A673 (cell line): ENCODE measurements at regions not wholly inside any gene's neighbourhood (a gene's known extent, or its start where the extent isn't known, plus 50 kb on each side); places are given as distances from the start of the nearest gene placed in this dataset.

Experiments used
- BruUV-seq: library from RNA; stranded (reverse); fragments of 400-500 nt; replicated peaks from 2 replicates; lab custom pipeline; 2021; lab: Mats Ljungman, UMichigan
- CTCF ChIA-PET: fragments of 300-600 bp; sonication (Branson Sonifier 250); formaldehyde crosslinking; loops from one replicate; lab custom pipeline; 2022; ENCODE audit warnings: antibody characterized with exemption; lab: Charles Lee
- POLR2A ChIA-PET: fragments of 300-600 bp; sonication (Branson Sonifier 250); formaldehyde crosslinking; loops from one replicate; lab custom pipeline; 2022; ENCODE audit warnings: antibody characterized with exemption; ENCODE audit not compliant: low non-redundant PET; lab: Charles Lee
- DNase-seq: peaks from one replicate; pipeline ENCODE4 v3.0.0-alpha.2; 2015; ENCODE audit warnings: low spot score
- H3K27ac ChIP-seq: fragments of 200-600 bp; sonication (generic); 2 replicates; pipeline ENCODE4 v1.5.1; 2016; ENCODE audit warnings: mixed run types, low read depth, mild to moderate bottlenecking, mixed read lengths, antibody characterized with exemption, low read length; ENCODE audit not compliant: poor library complexity, severe bottlenecking
- H3K27me3 ChIP-seq: fragments of 200-600 bp; sonication (generic); replicated peaks from 2 replicates; pipeline ENCODE4 v1.6.1; 2017; ENCODE audit warnings: mixed run types, low read depth, mild to moderate bottlenecking, mixed read lengths, antibody characterized with exemption, low read length; ENCODE audit not compliant: insufficient read depth, poor library complexity
- H3K36me3 ChIP-seq: fragments of 200-600 bp; sonication (generic); 2 replicates; pipeline ENCODE4 v1.6.1; 2016; ENCODE audit warnings: mixed run types, mild to moderate bottlenecking, mixed read lengths, antibody characterized with exemption, low read length; ENCODE audit not compliant: insufficient read depth, poor library complexity, severe bottlenecking
- H3K4me1 ChIP-seq: fragments of 200-600 bp; sonication (generic); 2 replicates; pipeline ENCODE4 v1.6.1; 2017; ENCODE audit warnings: mixed run types, mild to moderate bottlenecking, mixed read lengths, antibody characterized with exemption, low read length; ENCODE audit not compliant: insufficient read depth, poor library complexity, severe bottlenecking
- H3K4me3 ChIP-seq: fragments of 200-600 bp; sonication (generic); 2 replicates; pipeline ENCODE4 v1.5.1; 2016; ENCODE audit warnings: low read depth, mixed run types, mild to moderate bottlenecking, mixed read lengths, low read length; ENCODE audit not compliant: poor library complexity, severe bottlenecking
- H3K9me3 ChIP-seq: fragments of 200-600 bp; sonication (generic); 2 replicates; pipeline ENCODE4 v1.6.1; 2016; ENCODE audit warnings: mixed run types, low read depth, mild to moderate bottlenecking, mixed read lengths, antibody characterized with exemption, low read length; ENCODE audit not compliant: poor library complexity, severe bottlenecking
- CTCF ChIP-seq: fragments of 300-800, 200-600 bp; sonication (generic); conservative IDR thresholded peaks from 2 replicates; pipeline ENCODE4 v1.5.1; 2017; ENCODE audit warnings: low read depth, mild to moderate bottlenecking, antibody characterized with exemption, low read length, moderate library complexity, mixed read lengths
- EZH2 ChIP-seq: fragments of 200-600 bp; sonication (generic); IDR thresholded peaks from 2 replicates; pipeline ENCODE4 v1.6.1; 2017; ENCODE audit warnings: borderline replicate concordance, low read depth, mild to moderate bottlenecking, mixed read lengths, antibody characterized with exemption, low read length; ENCODE audit not compliant: poor library complexity, severe bottlenecking
- intact Hi-C: fragments of 100-400 bp; cut with micrococcal nuclease; formaldehyde crosslinking; loops from one replicate; pipeline ENCODE4 v1.10.0; 2022; ENCODE audit not compliant: unreplicated experiment

- Histone ChIP-seq H3K9me3 (no peaks in the 10 kb centered on the region), H3K27me3 (no peaks in the 10 kb centered on the region), H3K36me3 (no peaks in the 10 kb centered on the region), H3K4me3 (no peak overlapping the region), H3K4me1 (no peaks in the 10 kb centered on the region), H3K27ac (no peak overlapping the region)
- TF ChIP-seq EZH2 (no peak), CTCF (no peak)
- DNase-seq = no peak
- ChIA-PET CTCF (no interaction called here), POLR2A (no interaction called here)
- intact Hi-C loops = no loop called here
- BruUV-seq = no TSS peak
These were observed 67.1 kb upstream of the SH3PXD2B start for GRCh38 chr5:172521338-172521932.

GRCh38 chr5:172511952-172512351 lies 57.6 kb upstream of the SH3PXD2B start:
- DNase-seq = no peak
- H3K9me3 ChIP-seq = peaks cover 8% of the 10 kb centered on the region
- ChIA-PET CTCF (no interaction called here), POLR2A (no interaction called here)
- no TSS peak for BruUV-seq
- no peaks in the 10 kb centered on the region for H3K36me3 ChIP-seq
- H3K27me3 ChIP-seq = no peaks in the 10 kb centered on the region
- no peaks in the 10 kb centered on the region for H3K4me1 ChIP-seq
- no peak overlapping the region for H3K4me3 ChIP-seq
- no peak overlapping the region for H3K27ac ChIP-seq
- no peak for TF ChIP-seq CTCF
- TF ChIP-seq EZH2 = no peak
- intact Hi-C loops = no loop called here

- intact Hi-C loops = no loop called here
- H3K36me3 ChIP-seq = no peaks in the 10 kb centered on the region
These were observed 55.1 kb upstream of the SH3PXD2B start for GRCh38 chr5:172509405-172509781.

More at GRCh38 chr5:172509405-172509781, 55.1 kb upstream of the SH3PXD2B start:
- ChIA-PET POLR2A (no interaction called here), CTCF (no interaction called here)
- H3K4me1 ChIP-seq = no peaks in the 10 kb centered on the region
- TF ChIP-seq EZH2 (no peak), CTCF (no peak)
- H3K9me3 ChIP-seq = peaks cover 8% of the 10 kb centered on the region
- BruUV-seq = no TSS peak
- no peaks in the 10 kb centered on the region for H3K27me3 ChIP-seq
- no peak for DNase-seq
- H3K27ac ChIP-seq = no peak overlapping the region
- H3K4me3 ChIP-seq = no peak overlapping the region
